ENCODE measurements at regions not wholly inside any gene's neighbourhood (a gene's known extent, or its start where the extent isn't known, plus 50 kb on each side); places are given as distances from the start of the nearest gene placed in this dataset.

GRCh38 chr15:77844798-77845446 is 212.2 kb upstream of the LINGO1 start:
- H3K9me3 ChIP-seq (ENCODE audit: control insufficient read depth, insufficient read depth, low read depth, low read length), result no peaks in the 10 kb centered on the region
- no peak overlapping the region for H3K4me3 ChIP-seq (ENCODE audit: low read depth in 2 of 2, low read length in 2 of 2)
- H3K27me3 ChIP-seq (ENCODE audit: control insufficient read depth, insufficient read depth, low read length), result 0 out of 2 replicates have a peak, but pooled peaks cover 2% of the 10 kb centered on the region
- intact Hi-C loops (cut with micrococcal nuclease; ENCODE audit: unreplicated experiment), result no loop called here
- peaks cover 8% of the 10 kb centered on the region for H3K4me1 ChIP-seq (ENCODE audit: control insufficient read depth, insufficient read depth, low read length)
- H3K27ac ChIP-seq (ENCODE audit: low read length), result no peak overlapping the region
- ATAC-seq (no peak), DNase-seq (ENCODE audit: low read depth, low spot score) (no peak)
- CTCF ChIA-PET, result no interaction called here
- in situ Hi-C loops (cut with HindIII; ENCODE audit: low pct_unique_long_range_greater_than_20kb, low sequenced_read_pairs), result no loop called here
- H3K36me3 ChIP-seq (ENCODE audit: control insufficient read depth, insufficient read depth, low read length), result no peaks in the 10 kb centered on the region
- no peak for TF ChIP-seq TCF7L2 (IDR thresholded peaks at IDR 0.05; ENCODE audit: low read depth, low read length)
- no peak for TF ChIP-seq SIN3A (IDR thresholded peaks at IDR 0.05; ENCODE audit: borderline replicate concordance, insufficient read depth, low read depth, low read length)
- POLR2A ChIA-PET, result no interaction called here
- BruUV-seq (replicated peaks), result no TSS peak

DNA sequence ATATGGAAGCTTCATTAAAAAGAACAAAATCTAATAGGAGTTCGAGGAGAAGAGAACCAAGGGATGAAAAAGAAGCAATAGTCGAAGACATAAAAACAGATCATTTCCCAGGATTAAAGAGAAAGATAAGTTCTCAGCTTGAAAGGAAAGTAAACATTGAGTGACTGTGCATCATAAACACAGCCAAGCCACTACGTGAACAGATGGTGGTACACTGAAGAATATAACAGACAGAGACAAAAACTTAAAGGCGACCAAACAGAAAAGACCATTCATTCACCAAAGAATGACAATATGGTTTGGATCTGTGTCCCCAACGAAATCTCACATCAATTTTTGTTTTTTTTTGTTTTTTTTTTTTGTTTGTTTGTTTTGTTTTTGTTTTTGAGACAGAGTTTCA is 210.8 kb upstream of the LINGO1 start:
- Histone ChIP-seq H3K27ac (ENCODE audit: low read length) (no peak overlapping the region), H3K36me3 (ENCODE audit: control insufficient read depth, insufficient read depth, low read length) (no peaks in the 10 kb centered on the region), H3K4me1 (ENCODE audit: control insufficient read depth, insufficient read depth, low read length) (peaks cover 8% of the 10 kb centered on the region), H3K9me3 (ENCODE audit: control insufficient read depth, insufficient read depth, low read depth, low read length) (no peaks in the 10 kb centered on the region), H3K27me3 (ENCODE audit: control insufficient read depth, insufficient read depth, low read length) (peaks cover 2% of the 10 kb centered on the region; the same call in 1 of the 2 replicates), H3K4me3 (ENCODE audit: low read depth in 2 of 2, low read length in 2 of 2) (no peak overlapping the region)
- TF ChIP-seq SIN3A (IDR thresholded peaks at IDR 0.05; ENCODE audit: borderline replicate concordance, insufficient read depth, low read depth, low read length) (no peak), TCF7L2 (IDR thresholded peaks at IDR 0.05; ENCODE audit: low read depth, low read length) (no peak), POLR2AphosphoS5 (IDR thresholded peaks at IDR 0.05; ENCODE audit: low read depth, low read length) (no peak), CTCF (IDR thresholded peaks at IDR 0.05) (no peak)
- POLR2A ChIA-PET, result interaction anchor here (0.7 kb wide), 1 partner anchor 26 kb away, joined by 6 read pairs; no protein-coding TSS in a partner anchor
- intact Hi-C loops (cut with micrococcal nuclease; ENCODE audit: unreplicated experiment) (no loop called here), in situ Hi-C loops (cut with HindIII; ENCODE audit: low pct_unique_long_range_greater_than_20kb, low sequenced_read_pairs) (no loop called here)
- CTCF ChIA-PET, result interaction anchor here (0.6 to 1.1 kb wide), 5 partner anchors 9 to 207 kb away, joined by 4 to 6 read pairs (median 5); no protein-coding TSS in a partner anchor
- DNase-seq (ENCODE audit: low read depth, low spot score) (no peak), ATAC-seq (no peak)
- no TSS peak for BruUV-seq (replicated peaks)

- ChIA-PET CTCF (interaction anchor here (1.0 kb wide), 1 partner anchor 20 kb away, joined by 3 read pairs; no protein-coding TSS in a partner anchor), POLR2A (no interaction called here)
- intact Hi-C loops (cut with micrococcal nuclease; ENCODE audit: unreplicated experiment) (no loop called here), in situ Hi-C loops (cut with HindIII; ENCODE audit: low pct_unique_long_range_greater_than_20kb, low sequenced_read_pairs) (no loop called here)
- DNase-seq (ENCODE audit: low read depth, low spot score) (no peak), ATAC-seq (no peak)
- Histone ChIP-seq H3K4me1 (ENCODE audit: control insufficient read depth, insufficient read depth, low read length) (peaks cover 8% of the 10 kb centered on the region), H3K27ac (ENCODE audit: low read length) (no peak overlapping the region), H3K36me3 (ENCODE audit: control insufficient read depth, insufficient read depth, low read length) (no peaks in the 10 kb centered on the region), H3K27me3 (ENCODE audit: control insufficient read depth, insufficient read depth, low read length) (peaks cover 2% of the 10 kb centered on the region; the same call in 1 of the 2 replicates), H3K9me3 (ENCODE audit: control insufficient read depth, insufficient read depth, low read depth, low read length) (no peaks in the 10 kb centered on the region), H3K4me3 (ENCODE audit: low read depth in 2 of 2, low read length in 2 of 2) (no peak overlapping the region)
- BruUV-seq (replicated peaks), result no TSS peak
- no peak for TF ChIP-seq SIN3A (IDR thresholded peaks at IDR 0.05; ENCODE audit: borderline replicate concordance, insufficient read depth, low read depth, low read length)
- TF ChIP-seq TCF7L2 (IDR thresholded peaks at IDR 0.05; ENCODE audit: low read depth, low read length), result no peak
- TF ChIP-seq CTCF (IDR thresholded peaks at IDR 0.05), result no peak
Measured at GRCh38 chr15:77840991-77841775, 208.5 kb upstream of the LINGO1 start.

All from Panc1 (cell line).